ENCODE measurements at regions not wholly inside any gene's neighbourhood (a gene's known extent, or its start where the extent isn't known, plus 50 kb on each side); places are given as distances from the start of the nearest gene placed in this dataset.
A peak's percentile ranks its signal among the peaks of the same experiment; 100 is the strongest.

DNA sequence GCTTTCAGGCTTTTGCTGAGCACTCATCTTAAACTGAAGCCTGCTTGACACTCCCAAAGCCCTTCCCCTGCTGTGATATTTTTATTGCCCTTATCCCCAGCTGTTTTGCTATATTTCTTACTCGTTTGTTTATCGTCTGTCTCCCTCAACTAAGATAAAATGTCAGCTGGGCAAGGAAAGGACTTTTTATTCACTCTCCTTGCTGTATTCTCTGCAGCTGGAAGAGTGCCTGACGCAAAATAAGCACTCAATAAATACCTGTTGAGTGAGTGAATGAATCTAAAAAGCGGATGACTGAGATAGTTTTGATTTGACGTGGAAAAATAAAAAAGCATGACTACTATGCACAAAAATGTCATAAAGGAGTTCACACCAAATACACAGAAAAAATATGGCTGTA is 84.8 kb upstream of the POMGNT2 start:
- no peak overlapping the region for H3K4me3 ChIP-seq (ENCODE audit: insufficient read depth in 1 of 2, low read depth in 1 of 2, low read length in 2 of 2)
- H3K23ac ChIP-seq (ENCODE audit: low read length in 2 of 2): no peak overlapping the region
- no peak overlapping the region for H3K4me2 ChIP-seq (ENCODE audit: low read length, poor library complexity, severe bottlenecking)
- H2BK12ac ChIP-seq (ENCODE audit: low read length in 2 of 2): no peak overlapping the region
- no peak overlapping the region for H2AK5ac ChIP-seq (ENCODE audit: low read length, severe bottlenecking)
- H3K9ac ChIP-seq (ENCODE audit: low read length): no peak overlapping the region
- no peak overlapping the region for H2BK15ac ChIP-seq (ENCODE audit: low read depth, poor library complexity, severe bottlenecking)
- no peak overlapping the region for H3K18ac ChIP-seq (ENCODE audit: low read depth in 1 of 2, low read length in 2 of 2)
- H3K4me1 ChIP-seq (ENCODE audit: control insufficient read depth, insufficient read depth, low read depth, low read length): peaks cover 4% of the 10 kb centered on the region
- peaks cover 3 to 60% of the 10 kb centered on the region in 2 experiments for H3K27me3 ChIP-seq (ENCODE audit: control insufficient read depth in 1 of 2, insufficient read depth in 1 of 2, low read length in 2 of 2)
- H3K79me1 ChIP-seq (replicated peaks; ENCODE audit: low read length, poor library complexity, severe bottlenecking): no peaks in the 10 kb centered on the region
- no peak overlapping the region for H2BK120ac ChIP-seq (ENCODE audit: low read depth, low read length)
- H4K91ac ChIP-seq (ENCODE audit: low read length): no peak overlapping the region
- no peak overlapping the region for H3K14ac ChIP-seq (ENCODE audit: low read length in 2 of 2)
- peak overlapping the region; percentile 8 for H3K27ac ChIP-seq (ENCODE audit: low read length, poor library complexity, severe bottlenecking)
- no peak overlapping the region for H2BK5ac ChIP-seq (ENCODE audit: low read depth, low read length, poor library complexity, severe bottlenecking)
- no peak overlapping the region for H4K8ac ChIP-seq (ENCODE audit: low read length)
- no peak overlapping the region for H2AFZ ChIP-seq (ENCODE audit: low read depth, low read length)
- no peaks in the 10 kb centered on the region for H3K36me3 ChIP-seq (ENCODE audit: control insufficient read depth in 1 of 2, insufficient read depth in 2 of 2, low read depth in 1 of 2, low read length in 2 of 2)
- WGBS: 26% methylated on average over 3 of the region's 5 CpGs
- no peaks in the 10 kb centered on the region for H3K9me3 ChIP-seq (ENCODE audit: control insufficient read depth, low read length)
- no peak overlapping the region for H3K4ac ChIP-seq (ENCODE audit: low read depth in 1 of 2, low read length in 2 of 2)
- peak; percentile 64 for DNase-seq

DNA sequence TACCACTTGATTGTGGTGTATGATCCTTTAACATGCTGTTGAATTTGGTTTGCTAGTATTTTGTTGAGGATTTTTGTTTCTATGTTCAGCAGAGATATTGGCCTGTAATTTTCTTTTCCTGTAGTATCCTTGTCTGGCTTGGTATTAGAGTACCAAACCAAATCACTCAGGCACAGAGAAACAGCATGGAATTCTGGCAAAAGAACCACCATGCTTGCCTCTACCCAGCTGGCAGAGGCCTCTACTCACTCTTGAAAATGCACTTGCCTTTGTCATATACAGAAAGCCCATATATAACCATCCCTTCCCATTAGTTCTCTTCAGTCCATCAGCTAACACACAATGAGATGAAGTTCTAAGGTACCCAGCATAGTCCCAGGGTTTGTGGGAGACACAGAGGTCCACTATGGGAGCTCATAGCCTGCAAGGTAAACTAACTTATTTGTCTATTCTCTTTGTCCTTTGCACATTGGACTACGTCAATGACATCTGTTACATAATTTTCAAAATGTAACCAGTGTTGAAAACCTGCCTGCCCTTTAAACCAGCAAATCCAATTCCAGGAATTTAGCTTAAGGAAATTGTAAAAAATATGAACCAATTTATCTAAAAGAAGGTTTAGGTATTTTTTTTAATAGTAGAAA is 82.1 kb upstream of the POMGNT2 start:
- Histone ChIP-seq H3K9ac (ENCODE audit: low read length) (no peak overlapping the region), H3K9me3 (ENCODE audit: control insufficient read depth, low read length) (no peaks in the 10 kb centered on the region), H3K27ac (ENCODE audit: low read length, poor library complexity, severe bottlenecking) (no peak overlapping the region), H3K4me2 (ENCODE audit: low read length, poor library complexity, severe bottlenecking) (no peak overlapping the region), H3K4me3 (ENCODE audit: insufficient read depth in 1 of 2, low read depth in 1 of 2, low read length in 2 of 2) (no peak overlapping the region), H2AFZ (ENCODE audit: low read depth, low read length) (no peak overlapping the region), H3K18ac (ENCODE audit: low read depth in 1 of 2, low read length in 2 of 2) (no peak overlapping the region), H2BK15ac (ENCODE audit: low read depth, poor library complexity, severe bottlenecking) (no peak overlapping the region), H3K14ac (ENCODE audit: low read length in 2 of 2) (no peak overlapping the region), H2BK120ac (ENCODE audit: low read depth, low read length) (no peak overlapping the region), H3K36me3 (ENCODE audit: control insufficient read depth in 1 of 2, insufficient read depth in 2 of 2, low read depth in 1 of 2, low read length in 2 of 2) (no peaks in the 10 kb centered on the region), H4K91ac (ENCODE audit: low read length) (no peak overlapping the region), H3K4me1 (ENCODE audit: control insufficient read depth, insufficient read depth, low read depth, low read length) (peaks cover 4% of the 10 kb centered on the region), H3K79me1 (replicated peaks; ENCODE audit: low read length, poor library complexity, severe bottlenecking) (no peaks in the 10 kb centered on the region), H4K8ac (ENCODE audit: low read length) (no peak overlapping the region), H2BK5ac (ENCODE audit: low read depth, low read length, poor library complexity, severe bottlenecking) (no peak overlapping the region), H3K23ac (ENCODE audit: low read length in 2 of 2) (no peak overlapping the region), H3K4ac (ENCODE audit: low read depth in 1 of 2, low read length in 2 of 2) (no peak overlapping the region), H2AK5ac (ENCODE audit: low read length, severe bottlenecking) (no peak overlapping the region), H3K27me3 (ENCODE audit: control insufficient read depth in 1 of 2, insufficient read depth in 1 of 2, low read length in 2 of 2) (peaks cover 0 to 34% of the 10 kb centered on the region in 2 experiments), H2BK12ac (ENCODE audit: low read length in 2 of 2) (no peak overlapping the region)
- 92% methylated on average over 1 of the region's 1 CpG for WGBS
- DNase-seq: no peak

DNA sequence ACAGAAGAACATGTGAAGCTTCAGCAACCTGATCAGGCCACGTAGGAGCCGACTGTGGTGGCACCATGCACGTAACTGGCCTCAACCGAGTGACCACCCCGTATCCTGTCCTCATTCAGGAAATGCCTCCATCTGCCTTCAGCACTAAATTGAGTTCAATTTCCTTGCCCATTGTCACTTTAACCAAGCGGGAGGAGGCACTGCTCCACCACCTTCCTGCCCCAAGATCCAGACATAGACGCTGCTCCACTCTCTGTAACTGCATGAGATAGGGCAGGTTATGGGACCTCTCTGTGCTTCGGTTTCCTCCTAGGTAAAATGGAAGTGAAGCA is 80.1 kb upstream of the POMGNT2 start:
- Histone ChIP-seq H2BK5ac (ENCODE audit: low read depth, low read length, poor library complexity, severe bottlenecking) (no peak overlapping the region), H2AFZ (ENCODE audit: low read depth, low read length) (no peak overlapping the region)
- WGBS: 89% methylated on average over 8 of the region's 8 CpGs

DNA sequence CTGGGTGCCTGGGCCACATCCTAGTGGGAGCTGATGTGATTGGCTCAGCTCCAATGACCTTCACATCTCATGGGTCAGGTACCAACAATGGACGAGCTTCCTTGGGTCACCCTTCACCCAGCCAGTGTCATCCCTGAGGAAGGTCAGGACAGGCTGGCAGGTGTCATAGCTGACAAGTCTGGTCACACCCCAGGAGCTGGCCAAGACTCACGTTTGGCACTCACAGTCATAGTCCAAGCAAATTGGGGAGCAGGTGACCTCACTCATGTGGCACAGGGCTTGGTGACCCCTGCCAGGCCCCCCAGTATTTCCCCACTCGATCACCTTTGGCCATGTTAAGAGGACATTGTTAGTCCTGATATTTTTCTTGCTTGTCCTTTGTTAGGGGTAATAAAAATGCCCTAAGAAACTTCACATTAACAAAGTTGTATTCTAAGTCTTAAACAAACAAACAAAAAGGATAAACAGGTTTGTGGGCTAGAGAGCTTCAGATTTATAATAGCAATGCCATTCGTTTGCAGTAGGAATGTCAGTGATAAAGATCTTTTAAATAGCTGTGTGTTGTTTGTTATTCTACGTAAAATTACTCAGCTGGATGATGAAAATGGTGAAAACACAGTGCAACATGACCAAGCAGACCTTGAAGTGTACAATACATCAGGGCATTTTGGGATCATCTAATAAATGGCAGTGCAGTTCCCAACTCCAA is 79.5 kb upstream of the POMGNT2 start:
- H4K8ac ChIP-seq (ENCODE audit: low read length): peak overlapping the region; percentile 66
- no peak overlapping the region for H3K4me3 ChIP-seq (ENCODE audit: insufficient read depth in 1 of 2, low read depth in 1 of 2, low read length in 2 of 2)
- no peaks in the 10 kb centered on the region for H3K36me3 ChIP-seq (ENCODE audit: control insufficient read depth in 1 of 2, insufficient read depth in 2 of 2, low read depth in 1 of 2, low read length in 2 of 2)
- H3K14ac ChIP-seq (ENCODE audit: low read length in 2 of 2): no peak overlapping the region
- H3K9me3 ChIP-seq (ENCODE audit: control insufficient read depth, low read length): no peaks in the 10 kb centered on the region
- no peak overlapping the region for H2AK5ac ChIP-seq (ENCODE audit: low read length, severe bottlenecking)
- peaks cover 3% of the 10 kb centered on the region for H3K4me1 ChIP-seq (ENCODE audit: control insufficient read depth, insufficient read depth, low read depth, low read length)
- H2AFZ ChIP-seq (ENCODE audit: low read depth, low read length): no peak overlapping the region
- DNase-seq: peak; percentile 87
- no peak overlapping the region for H2BK120ac ChIP-seq (ENCODE audit: low read depth, low read length)
- H2BK5ac ChIP-seq (ENCODE audit: low read depth, low read length, poor library complexity, severe bottlenecking): no peak overlapping the region
- H4K91ac ChIP-seq (ENCODE audit: low read length): peak overlapping the region; percentile 72
- peak overlapping the region; percentile 73 to 84 for H3K18ac ChIP-seq (ENCODE audit: low read depth in 1 of 2, low read length in 2 of 2)
- no peak overlapping the region for H3K4me2 ChIP-seq (ENCODE audit: low read length, poor library complexity, severe bottlenecking)
- peak overlapping the region; percentile 20 to 93 for H2BK12ac ChIP-seq (ENCODE audit: low read length in 2 of 2)
- peaks cover 0 to 25% of the 10 kb centered on the region in 2 experiments for H3K27me3 ChIP-seq (ENCODE audit: control insufficient read depth in 1 of 2, insufficient read depth in 1 of 2, low read length in 2 of 2)
- peak overlapping the region in 1 of 2 experiments; percentile 63 for H3K4ac ChIP-seq (ENCODE audit: low read depth in 1 of 2, low read length in 2 of 2)
- no peak overlapping the region for H3K9ac ChIP-seq (ENCODE audit: low read length)
- no peak overlapping the region for H3K23ac ChIP-seq (ENCODE audit: low read length in 2 of 2)
- 39% methylated on average over 4 of the region's 5 CpGs for WGBS
- no peaks in the 10 kb centered on the region for H3K79me1 ChIP-seq (replicated peaks; ENCODE audit: low read length, poor library complexity, severe bottlenecking)
- H3K27ac ChIP-seq (ENCODE audit: low read length, poor library complexity, severe bottlenecking): no peak overlapping the region
- H2BK15ac ChIP-seq (ENCODE audit: low read depth, poor library complexity, severe bottlenecking): no peak overlapping the region

More for the DNA sequence above, 80.1 kb upstream of the POMGNT2 start:
- H3K4me1 ChIP-seq (ENCODE audit: control insufficient read depth, insufficient read depth, low read depth, low read length): peaks cover 2% of the 10 kb centered on the region
- H2BK15ac ChIP-seq (ENCODE audit: low read depth, poor library complexity, severe bottlenecking): no peak overlapping the region
- H3K18ac ChIP-seq (ENCODE audit: low read depth in 1 of 2, low read length in 2 of 2): peak overlapping the region; percentile 73 to 84
- H3K9me3 ChIP-seq (ENCODE audit: control insufficient read depth, low read length): no peaks in the 10 kb centered on the region
- H3K4me3 ChIP-seq (ENCODE audit: insufficient read depth in 1 of 2, low read depth in 1 of 2, low read length in 2 of 2): no peak overlapping the region
- H4K91ac ChIP-seq (ENCODE audit: low read length): peak overlapping the region; percentile 64
- H3K14ac ChIP-seq (ENCODE audit: low read length in 2 of 2): peak overlapping the region in 1 of 2 experiments; percentile 93
- peaks cover 0 to 25% of the 10 kb centered on the region in 2 experiments for H3K27me3 ChIP-seq (ENCODE audit: control insufficient read depth in 1 of 2, insufficient read depth in 1 of 2, low read length in 2 of 2)
- peak overlapping the region in 1 of 2 experiments; percentile 82 for H2BK12ac ChIP-seq (ENCODE audit: low read length in 2 of 2)
- peak overlapping the region; percentile 66 for H4K8ac ChIP-seq (ENCODE audit: low read length)
- H3K4me2 ChIP-seq (ENCODE audit: low read length, poor library complexity, severe bottlenecking): no peak overlapping the region
- no peak overlapping the region for H3K23ac ChIP-seq (ENCODE audit: low read length in 2 of 2)
- no peak overlapping the region for H2AK5ac ChIP-seq (ENCODE audit: low read length, severe bottlenecking)
- peak overlapping the region; percentile 17 to 47 for H3K4ac ChIP-seq (ENCODE audit: low read depth in 1 of 2, low read length in 2 of 2)
- no peak overlapping the region for H3K27ac ChIP-seq (ENCODE audit: low read length, poor library complexity, severe bottlenecking)
- DNase-seq: no peak
- H2BK120ac ChIP-seq (ENCODE audit: low read depth, low read length): no peak overlapping the region
- H3K9ac ChIP-seq (ENCODE audit: low read length): no peak overlapping the region
- H3K36me3 ChIP-seq (ENCODE audit: control insufficient read depth in 1 of 2, insufficient read depth in 2 of 2, low read depth in 1 of 2, low read length in 2 of 2): no peaks in the 10 kb centered on the region
- H3K79me1 ChIP-seq (replicated peaks; ENCODE audit: low read length, poor library complexity, severe bottlenecking): no peaks in the 10 kb centered on the region
